22Rv1 (cell line): ENCODE measurements at regions not wholly inside any gene's neighbourhood (a gene's known extent, or its start where the extent isn't known, plus 50 kb on each side); places are given as distances from the start of the nearest gene placed in this dataset.

Source experiments
- H3K27ac ChIP-seq: fragments of 450-650 bp; 2 replicates; pipeline ENCODE4 v1.5.1; 2017
- ZFX ChIP-seq: fragments of 450-650 bp; IDR thresholded peaks from 2 replicates; pipeline ENCODE4 v1.6.1; 2017; ENCODE audit warnings: antibody characterized with exemption, borderline replicate concordance
- TF ChIP-seq, protein P1 (sequence below): fragments of 450-650 bp; IDR thresholded peaks from 2 replicates; pipeline ENCODE4 v1.5.1; 2017; ENCODE audit warnings: mild to moderate bottlenecking

GRCh38 chr11:41851743-41852142 lies 392.3 kb upstream of the LRRC4C start:
- TF ChIP-seq, protein P1, sequence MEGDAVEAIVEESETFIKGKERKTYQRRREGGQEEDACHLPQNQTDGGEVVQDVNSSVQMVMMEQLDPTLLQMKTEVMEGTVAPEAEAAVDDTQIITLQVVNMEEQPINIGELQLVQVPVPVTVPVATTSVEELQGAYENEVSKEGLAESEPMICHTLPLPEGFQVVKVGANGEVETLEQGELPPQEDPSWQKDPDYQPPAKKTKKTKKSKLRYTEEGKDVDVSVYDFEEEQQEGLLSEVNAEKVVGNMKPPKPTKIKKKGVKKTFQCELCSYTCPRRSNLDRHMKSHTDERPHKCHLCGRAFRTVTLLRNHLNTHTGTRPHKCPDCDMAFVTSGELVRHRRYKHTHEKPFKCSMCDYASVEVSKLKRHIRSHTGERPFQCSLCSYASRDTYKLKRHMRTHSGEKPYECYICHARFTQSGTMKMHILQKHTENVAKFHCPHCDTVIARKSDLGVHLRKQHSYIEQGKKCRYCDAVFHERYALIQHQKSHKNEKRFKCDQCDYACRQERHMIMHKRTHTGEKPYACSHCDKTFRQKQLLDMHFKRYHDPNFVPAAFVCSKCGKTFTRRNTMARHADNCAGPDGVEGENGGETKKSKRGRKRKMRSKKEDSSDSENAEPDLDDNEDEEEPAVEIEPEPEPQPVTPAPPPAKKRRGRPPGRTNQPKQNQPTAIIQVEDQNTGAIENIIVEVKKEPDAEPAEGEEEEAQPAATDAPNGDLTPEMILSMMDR = no peak
- H3K27ac ChIP-seq = no peak overlapping the region

- H3K27ac ChIP-seq = no peak overlapping the region
- no peak for TF ChIP-seq ZFX
These were observed 402.4 kb upstream of the LRRC4C start for GRCh38 chr11:41861838-41862237.

GRCh38 chr11:41866525-41866924 lies 407.1 kb upstream of the LRRC4C start:
- no peak overlapping the region for H3K27ac ChIP-seq
- TF ChIP-seq, protein P1 = no peak
- TF ChIP-seq ZFX = no peak

DNA sequence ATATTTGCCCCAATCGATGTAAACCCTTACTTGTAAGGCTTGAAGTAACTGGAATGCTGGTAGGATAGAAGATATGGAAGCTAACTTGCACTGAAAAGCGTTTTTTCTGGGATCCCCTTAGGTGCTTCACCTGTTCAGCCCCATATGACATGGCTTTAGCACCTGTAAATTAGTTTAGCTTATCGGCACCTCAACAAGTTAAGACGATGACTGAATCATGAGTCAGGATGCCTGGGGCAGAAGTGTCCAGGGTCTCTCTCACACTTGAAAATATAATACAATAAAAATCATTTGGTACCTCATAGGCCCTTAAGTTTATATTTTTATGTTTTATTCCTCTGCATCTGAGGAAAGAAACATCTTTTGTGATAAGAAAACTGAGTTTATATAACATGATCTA lies 409.2 kb upstream of the LRRC4C start:
- H3K27ac ChIP-seq = no peak overlapping the region
- no peak for TF ChIP-seq ZFX
- TF ChIP-seq, protein P1 = no peak

- no peak overlapping the region for H3K27ac ChIP-seq
- no peak for TF ChIP-seq ZFX
- TF ChIP-seq, protein P1 = no peak
These were observed 413.0 kb upstream of the LRRC4C start for GRCh38 chr11:41872426-41872825.

GRCh38 chr11:41872870-41873269 lies 413.4 kb upstream of the LRRC4C start:
- TF ChIP-seq ZFX = no peak
- TF ChIP-seq, protein P1 = no peak
- no peak overlapping the region for H3K27ac ChIP-seq

DNA sequence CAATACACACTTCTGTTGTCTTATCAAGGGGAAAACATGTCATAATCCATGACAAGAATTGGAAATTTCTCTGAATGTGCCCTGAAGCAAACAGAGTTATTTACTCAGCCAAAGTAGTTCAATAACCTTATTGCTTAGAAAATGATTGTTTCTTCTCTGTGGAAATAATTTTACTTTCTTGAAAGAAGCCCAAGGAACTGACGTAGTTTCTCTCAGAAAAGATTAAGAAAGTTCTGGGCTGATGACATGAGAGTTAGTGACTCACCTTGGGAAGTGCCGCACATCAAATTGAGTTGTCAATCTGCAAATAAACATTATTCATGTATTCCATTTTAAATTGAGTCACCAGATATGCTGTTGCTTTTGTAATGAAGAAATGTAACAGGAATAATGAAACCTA lies 418.6 kb upstream of the LRRC4C start:
- no peak for TF ChIP-seq ZFX
- TF ChIP-seq, protein P1 = no peak
- H3K27ac ChIP-seq = no peak overlapping the region

DNA sequence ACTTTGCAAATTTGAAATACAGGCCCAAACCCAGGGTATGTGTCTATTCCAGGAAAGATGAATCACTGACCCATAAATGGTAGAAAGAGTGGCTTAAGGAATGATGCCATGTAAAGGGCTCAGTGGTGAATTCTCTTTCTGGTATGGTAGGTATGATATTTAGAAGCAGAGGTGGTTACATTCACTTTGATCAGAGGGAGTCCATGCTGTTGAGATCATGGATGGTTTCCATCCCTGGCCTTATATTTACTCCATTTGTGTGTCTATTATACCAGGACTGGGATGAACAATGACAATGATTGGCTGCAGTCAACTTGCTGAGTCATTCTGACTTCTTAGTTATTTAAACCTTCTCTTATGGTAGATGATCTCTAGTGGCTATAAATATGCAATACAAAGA lies 419.8 kb upstream of the LRRC4C start:
- no peak for TF ChIP-seq ZFX
- TF ChIP-seq, protein P1 = no peak
- H3K27ac ChIP-seq = no peak overlapping the region
